Natural killer cell (primary cell): ENCODE measurements at regions not wholly inside any gene's neighbourhood (a gene's known extent, or its start where the extent isn't known, plus 50 kb on each side); places are given as distances from the start of the nearest gene placed in this dataset.

Source experiments
- ATAC-seq, 3 donors: fragments of 150-1000 bp in 2 of 3; fragments of 200-7000 bp in 1 of 3; cut with Tn5 transposase; 1 replicate in 1 of 3; 2 replicates in 2 of 3; pipeline ENCODE4 v1.10.0; 2021; ENCODE audit warnings: mild to moderate bottlenecking in 2 of 3, moderate library complexity in 2 of 3
- DNase-seq, 2 donors: peaks; one replicate each; pipeline versions ENCODE4 v3.0.0 to v3.0.0-alpha.2; 2013 to 2021; ENCODE audit warnings: mixed read lengths in 1 of 2
- H3K27ac ChIP-seq: one replicate; pipeline ENCODE4 v1.5.1; 2013; ENCODE audit warnings: mild to moderate bottlenecking, low read length
- H3K27me3 ChIP-seq: one replicate; pipeline ENCODE4 v1.6.1; 2013; ENCODE audit warnings: low read length; ENCODE audit not compliant: control insufficient read depth, insufficient read depth
- H3K36me3 ChIP-seq: one replicate; pipeline ENCODE4 v1.6.1; 2013; ENCODE audit warnings: low read length; ENCODE audit not compliant: control insufficient read depth, insufficient read depth
- H3K4me1 ChIP-seq: one replicate; pipeline ENCODE4 v1.6.1; 2013; ENCODE audit warnings: low read length; ENCODE audit not compliant: control insufficient read depth, insufficient read depth
- H3K4me3 ChIP-seq: one replicate; pipeline ENCODE4 v1.5.1; 2013; ENCODE audit warnings: low read length
- H3K9me3 ChIP-seq: one replicate; pipeline ENCODE4 v1.6.1; 2013; ENCODE audit warnings: low read length; ENCODE audit not compliant: control insufficient read depth, insufficient read depth
- H3K27ac Mint-ChIP-seq, 2 donors: one replicate each; pipeline ENCODE4 v1.8.0; 2022; ENCODE audit warnings: mild to moderate bottlenecking in 2 of 2, mixed read lengths in 2 of 2, moderate library complexity in 1 of 2
- H3K27me3 Mint-ChIP-seq, 2 donors: one replicate each; pipeline ENCODE4 v1.8.0; 2022; ENCODE audit warnings: low read depth in 2 of 2, mixed read lengths in 2 of 2
- H3K36me3 Mint-ChIP-seq: one replicate; pipeline ENCODE4 v1.8.0; 2022; ENCODE audit warnings: mixed read lengths
- H3K4me1 Mint-ChIP-seq, 2 donors: one replicate each; pipeline ENCODE4 v1.8.0; 2022; ENCODE audit warnings: mixed read lengths in 2 of 2
- H3K4me3 Mint-ChIP-seq: one replicate; pipeline ENCODE4 v1.8.0; 2022; ENCODE audit warnings: mild to moderate bottlenecking, moderate library complexity, mixed read lengths
- H3K9me3 Mint-ChIP-seq, 2 donors: one replicate each; pipeline ENCODE4 v1.8.0; 2022; ENCODE audit warnings: mixed read lengths in 2 of 2
- WGBS: methylation state at CpG from one replicate; pipeline ENCODE4 v1.1.7; 2013; ENCODE audit warnings: missing lambda C conversion rate; ENCODE audit not compliant: insufficient coverage; 5-methylcytosine and 5-hydroxymethylcytosine counted together
- intact Hi-C: fragments of 100-400 bp; cut with micrococcal nuclease; formaldehyde crosslinking; loops from one replicate; pipeline ENCODE4 v1.14.2; 2022
- TF ChIP-seq, protein P1 (sequence below): fragments of 200-600 bp; IDR thresholded peaks from one replicate; pipeline ENCODE4 v1.8.0; 2022; ENCODE audit warnings: antibody characterized with exemption

DNA sequence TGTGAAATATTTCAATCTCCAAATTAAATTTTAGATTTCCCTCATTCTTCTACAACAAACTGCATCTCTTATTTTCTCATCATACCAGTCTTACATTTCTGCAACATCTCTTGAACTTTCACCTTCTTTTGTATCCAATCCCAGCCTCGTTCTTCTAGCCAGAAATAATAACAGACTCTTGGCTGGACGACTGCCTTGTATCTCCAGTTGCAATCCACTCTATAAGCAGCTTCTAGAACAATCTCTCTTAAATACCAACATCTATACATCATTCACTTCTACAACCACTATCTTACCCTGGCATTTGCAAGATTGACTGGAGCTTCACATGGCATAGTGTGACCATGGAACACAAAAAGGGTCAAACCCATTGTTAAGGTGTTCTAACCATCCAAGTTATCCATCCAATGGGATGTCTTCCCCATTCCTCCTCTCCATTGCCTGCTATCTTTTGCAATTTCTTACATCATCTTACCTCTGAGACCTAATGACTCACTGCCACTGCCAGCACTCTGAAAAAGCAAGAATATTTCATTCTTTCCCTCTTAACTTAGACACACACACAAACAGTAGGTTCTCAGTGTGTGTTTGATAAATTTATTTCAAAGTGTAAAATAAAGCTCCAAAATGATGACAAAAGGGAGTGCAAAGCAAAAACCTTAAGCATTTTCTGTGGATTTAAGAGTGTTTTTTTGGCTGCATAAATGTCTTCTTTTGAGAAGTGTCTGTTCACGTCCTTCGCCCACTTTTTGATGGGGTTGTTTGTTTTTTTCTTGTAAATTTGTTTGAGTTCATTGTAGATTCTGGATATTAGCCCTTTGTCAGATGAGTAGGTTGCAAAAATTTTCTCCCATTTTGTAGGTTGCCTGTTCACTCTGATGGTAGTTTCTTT, 145.6 kb downstream of the METTL4 start:
- 52% methylated on average over 2 of the region's 4 CpGs for WGBS
- no peak overlapping the region for H3K4me3 Mint-ChIP-seq
- peaks cover 0 to 13% of the 10 kb centered on the region in 2 donors for H3K27me3 Mint-ChIP-seq
- Histone ChIP-seq H3K4me3 (no peak overlapping the region), H3K36me3 (no peaks in the 10 kb centered on the region), H3K27ac (no peak overlapping the region), H3K4me1 (no peaks in the 10 kb centered on the region), H3K9me3 (peaks cover 6% of the 10 kb centered on the region), H3K27me3 (no peaks in the 10 kb centered on the region)
- no peak overlapping the region for H3K27ac Mint-ChIP-seq
- H3K4me1 Mint-ChIP-seq: no peaks in the 10 kb centered on the region
- peaks cover 0 to 4% of the 10 kb centered on the region in 2 donors for H3K9me3 Mint-ChIP-seq
- DNase-seq (no peak), ATAC-seq (no peak)
- intact Hi-C loops: no loop called here
- H3K36me3 Mint-ChIP-seq: no peaks in the 10 kb centered on the region
- TF ChIP-seq, protein P1, sequence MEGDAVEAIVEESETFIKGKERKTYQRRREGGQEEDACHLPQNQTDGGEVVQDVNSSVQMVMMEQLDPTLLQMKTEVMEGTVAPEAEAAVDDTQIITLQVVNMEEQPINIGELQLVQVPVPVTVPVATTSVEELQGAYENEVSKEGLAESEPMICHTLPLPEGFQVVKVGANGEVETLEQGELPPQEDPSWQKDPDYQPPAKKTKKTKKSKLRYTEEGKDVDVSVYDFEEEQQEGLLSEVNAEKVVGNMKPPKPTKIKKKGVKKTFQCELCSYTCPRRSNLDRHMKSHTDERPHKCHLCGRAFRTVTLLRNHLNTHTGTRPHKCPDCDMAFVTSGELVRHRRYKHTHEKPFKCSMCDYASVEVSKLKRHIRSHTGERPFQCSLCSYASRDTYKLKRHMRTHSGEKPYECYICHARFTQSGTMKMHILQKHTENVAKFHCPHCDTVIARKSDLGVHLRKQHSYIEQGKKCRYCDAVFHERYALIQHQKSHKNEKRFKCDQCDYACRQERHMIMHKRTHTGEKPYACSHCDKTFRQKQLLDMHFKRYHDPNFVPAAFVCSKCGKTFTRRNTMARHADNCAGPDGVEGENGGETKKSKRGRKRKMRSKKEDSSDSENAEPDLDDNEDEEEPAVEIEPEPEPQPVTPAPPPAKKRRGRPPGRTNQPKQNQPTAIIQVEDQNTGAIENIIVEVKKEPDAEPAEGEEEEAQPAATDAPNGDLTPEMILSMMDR: no peak

DNA sequence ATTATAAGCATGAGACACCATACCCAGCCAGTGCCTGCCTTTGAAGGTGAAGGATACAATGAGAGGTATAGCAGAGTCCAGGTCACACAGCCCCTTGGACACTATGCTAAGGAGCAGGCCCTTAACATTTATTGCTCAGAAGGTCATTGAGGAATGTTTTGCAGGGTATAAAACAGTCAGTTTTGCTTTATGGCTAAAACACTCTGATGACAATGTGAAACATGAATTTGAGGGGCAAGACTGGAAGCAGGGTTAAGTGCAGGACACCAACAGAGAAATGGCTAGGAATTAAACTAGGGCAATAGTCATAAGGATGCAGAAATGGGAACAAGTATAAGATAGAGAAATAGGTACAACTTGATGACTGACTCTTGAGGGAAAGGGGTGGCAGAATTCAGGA, 141.1 kb downstream of the METTL4 start:
- H3K9me3 ChIP-seq: peaks cover 6% of the 10 kb centered on the region
- no peaks in the 10 kb centered on the region for H3K36me3 ChIP-seq
- TF ChIP-seq, protein P1: no peak
- no peak for ATAC-seq
- no peak for DNase-seq
- H3K27me3 Mint-ChIP-seq: peaks cover 2 to 9% of the 10 kb centered on the region in 2 donors
- H3K4me1 Mint-ChIP-seq: no peaks in the 10 kb centered on the region
- no peak overlapping the region for H3K27ac ChIP-seq
- H3K27me3 ChIP-seq: no peaks in the 10 kb centered on the region
- no peak overlapping the region for H3K4me3 Mint-ChIP-seq
- no peaks in the 10 kb centered on the region for H3K36me3 Mint-ChIP-seq
- intact Hi-C loops: no loop called here
- peaks cover 0 to 4% of the 10 kb centered on the region in 2 donors for H3K9me3 Mint-ChIP-seq
- H3K4me1 ChIP-seq: no peaks in the 10 kb centered on the region
- no peak overlapping the region for H3K27ac Mint-ChIP-seq
- H3K4me3 ChIP-seq: no peak overlapping the region

DNA sequence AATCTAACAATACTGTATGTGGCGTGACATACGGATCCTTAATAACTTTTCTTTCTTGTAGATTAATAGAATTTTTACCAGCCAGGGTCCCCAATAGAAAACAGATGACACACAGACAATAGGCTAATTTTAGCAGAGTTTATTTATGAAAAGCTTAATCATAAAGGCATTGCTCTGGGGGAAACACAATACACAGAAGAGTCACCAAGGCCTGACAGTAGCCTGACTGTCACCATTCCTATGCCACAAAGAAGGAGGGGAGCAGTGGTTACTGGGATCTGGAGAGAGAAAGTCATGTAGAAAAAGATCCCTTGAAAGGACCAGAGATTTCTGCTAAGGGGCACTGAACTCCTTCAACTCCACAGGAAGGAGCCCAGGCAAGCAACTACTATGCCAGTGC, 139.5 kb downstream of the METTL4 start:
- peaks cover 11 to 12% of the 10 kb centered on the region in 2 donors for H3K27me3 Mint-ChIP-seq
- intact Hi-C loops: no loop called here
- H3K36me3 ChIP-seq: no peaks in the 10 kb centered on the region
- H3K36me3 Mint-ChIP-seq: no peaks in the 10 kb centered on the region
- H3K9me3 ChIP-seq: peaks cover 6% of the 10 kb centered on the region
- H3K4me3 Mint-ChIP-seq: no peak overlapping the region
- no CpG with 5 or more reads among the region's 2 CpGs for WGBS
- H3K27me3 ChIP-seq: peaks cover 6% of the 10 kb centered on the region
- no peak overlapping the region for H3K27ac Mint-ChIP-seq
- H3K27ac ChIP-seq: no peak overlapping the region
- DNase-seq (no peak), ATAC-seq (no peak)
- H3K4me1 Mint-ChIP-seq: no peaks in the 10 kb centered on the region
- peaks cover 0 to 3% of the 10 kb centered on the region in 2 donors for H3K9me3 Mint-ChIP-seq
- TF ChIP-seq, protein P1: no peak
- no peaks in the 10 kb centered on the region for H3K4me1 ChIP-seq
- no peak overlapping the region for H3K4me3 ChIP-seq

DNA sequence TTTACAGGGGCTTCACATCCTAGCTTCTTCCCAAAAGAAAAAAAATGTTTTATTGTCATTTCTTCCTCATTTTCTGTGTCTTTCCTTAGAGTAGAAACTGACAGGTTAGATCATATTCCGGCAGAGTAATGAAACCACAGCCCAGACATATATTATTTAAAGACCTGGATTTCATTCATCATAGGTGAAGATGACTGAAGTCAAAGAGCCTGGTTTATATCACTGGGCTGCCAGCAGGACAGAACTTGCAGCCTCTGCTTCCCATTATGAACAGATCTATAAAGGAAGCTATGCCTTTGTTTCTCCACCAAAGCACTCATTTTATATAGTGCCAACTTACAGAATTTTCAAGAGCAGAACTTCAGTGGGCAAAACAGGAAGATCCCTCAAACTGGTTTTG, 137.9 kb downstream of the METTL4 start:
- DNase-seq: no peak
- Mint-ChIP-seq H3K36me3 (no peaks in the 10 kb centered on the region), H3K4me3 (no peak overlapping the region), H3K27me3 (peaks cover 11 to 12% of the 10 kb centered on the region in 2 donors), H3K9me3 (peaks cover 0 to 3% of the 10 kb centered on the region in 2 donors), H3K4me1 (no peaks in the 10 kb centered on the region), H3K27ac (no peak overlapping the region)
- ATAC-seq: no peak
- Histone ChIP-seq H3K27ac (no peak overlapping the region), H3K4me3 (no peak overlapping the region), H3K9me3 (peaks cover 6% of the 10 kb centered on the region), H3K27me3 (peaks cover 6% of the 10 kb centered on the region), H3K4me1 (no peaks in the 10 kb centered on the region), H3K36me3 (no peaks in the 10 kb centered on the region)
- 100% methylated on average over 1 of the region's 1 CpG for WGBS
- TF ChIP-seq, protein P1: no peak
- intact Hi-C loops: no loop called here
